Adipocyte (in vitro differentiated cells): ENCODE measurements at regions not wholly inside any gene's neighbourhood (a gene's known extent, or its start where the extent isn't known, plus 50 kb on each side); places are given as distances from the start of the nearest gene placed in this dataset.
A peak's percentile ranks its signal among the peaks of the same experiment; 100 is the strongest.
"Not testable (repeated sequence)": the region's sequence is repeated elsewhere in the genome, so short reads cannot be mapped to it uniquely, and the experiment has no call there.

Experiments
- DNase-seq: peaks from one replicate; pipeline ENCODE4 v3.0.0-alpha.2; 2015; ENCODE audit warnings: low read depth
- H3K27me3 ChIP-seq: replicated peaks from 2 replicates; pipeline ENCODE4 v1.7.0; 2013; ENCODE audit warnings: mild to moderate bottlenecking, low read length, moderate library complexity; ENCODE audit not compliant: control insufficient read depth, insufficient read depth
- H3K36me3 ChIP-seq: 2 replicates; pipeline ENCODE4 v1.7.0; 2013; ENCODE audit warnings: low read length, mild to moderate bottlenecking, moderate library complexity; ENCODE audit not compliant: control insufficient read depth, insufficient read depth, severe bottlenecking
- H3K4me1 ChIP-seq: 2 replicates; pipeline ENCODE4 v1.7.0; 2013; ENCODE audit warnings: mild to moderate bottlenecking, low read length, moderate library complexity; ENCODE audit not compliant: control insufficient read depth, insufficient read depth
- H3K4me3 ChIP-seq: 2 replicates; pipeline ENCODE4 v1.7.0; 2013; ENCODE audit warnings: mild to moderate bottlenecking, low read length, moderate library complexity
- H3K9ac ChIP-seq: 2 replicates; pipeline ENCODE4 v1.7.0; 2013; ENCODE audit warnings: mild to moderate bottlenecking, low read length, moderate library complexity
- H3K9me3 ChIP-seq: 2 replicates; pipeline ENCODE4 v1.7.0; 2013; ENCODE audit warnings: mild to moderate bottlenecking, low read length, moderate library complexity; ENCODE audit not compliant: control insufficient read depth

DNA sequence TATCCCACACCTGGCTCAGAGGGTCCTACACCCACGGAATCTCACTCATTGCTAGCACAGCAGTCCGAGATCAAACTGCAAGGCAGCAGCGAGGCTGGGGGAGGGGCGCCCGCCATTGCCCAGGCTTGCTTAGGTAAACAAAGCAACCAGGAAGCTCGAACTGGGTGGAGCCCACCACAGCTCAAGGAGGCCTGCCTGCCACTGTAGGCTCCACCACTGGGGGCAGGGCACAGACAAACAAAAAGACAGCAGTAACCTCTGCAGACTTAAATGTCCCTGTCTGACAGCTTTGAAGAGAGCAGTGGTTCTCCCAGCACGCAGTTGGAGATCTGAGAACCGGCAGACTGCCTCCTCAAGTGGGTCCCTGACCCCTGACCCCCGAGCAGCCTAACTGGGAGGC is 850.7 kb downstream of the EPHA3 start:
- not testable (repeated sequence) for DNase-seq, H3K36me3 ChIP-seq, H3K9ac ChIP-seq, H3K27me3 ChIP-seq, H3K4me1 ChIP-seq, H3K4me3 ChIP-seq, H3K9me3 ChIP-seq

- H3K36me3 ChIP-seq: no peaks in the 10 kb centered on the region
- H3K4me1 ChIP-seq: peaks cover 12% of the 10 kb centered on the region
- H3K27me3 ChIP-seq: no peaks in the 10 kb centered on the region
- peak overlapping the region; percentile 2 for H3K4me3 ChIP-seq
- peak overlapping the region; percentile 80 for H3K9ac ChIP-seq
- DNase-seq: peak; percentile 68
- H3K9me3 ChIP-seq: peaks cover 5% of the 10 kb centered on the region
Measured at GRCh38 chr3:89964347-89964746, 856.9 kb downstream of the EPHA3 start.

GRCh38 chr3:89966877-89967665 is 859.6 kb downstream of the EPHA3 start:
- Histone ChIP-seq H3K4me1 (peaks cover 12% of the 10 kb centered on the region), H3K36me3 (no peaks in the 10 kb centered on the region), H3K9ac (no peak overlapping the region), H3K9me3 (peaks cover 5% of the 10 kb centered on the region), H3K4me3 (no peak overlapping the region), H3K27me3 (no peaks in the 10 kb centered on the region)
- DNase-seq: no peak

DNA sequence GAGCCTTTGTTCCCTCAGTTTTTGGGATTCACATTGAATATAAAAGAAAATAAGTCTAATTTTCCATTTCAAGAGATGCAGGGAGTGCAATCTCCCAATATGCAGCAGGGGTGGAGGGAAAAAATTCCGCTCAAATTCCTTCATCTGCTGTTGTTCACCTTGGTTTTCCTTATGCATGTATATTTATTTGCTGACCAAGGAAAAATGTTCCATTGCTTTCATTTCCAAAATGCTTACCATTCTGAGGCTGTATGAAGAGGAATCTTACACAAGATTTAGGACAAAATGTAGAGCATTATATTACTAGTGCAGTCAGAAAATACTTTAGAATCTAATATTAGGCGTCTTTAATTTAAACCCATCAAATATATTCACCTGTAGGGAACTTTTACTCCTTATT is 863.9 kb downstream of the EPHA3 start:
- H3K4me1 ChIP-seq: peaks cover 7% of the 10 kb centered on the region
- peaks cover 5% of the 10 kb centered on the region for H3K9me3 ChIP-seq
- DNase-seq: no peak
- no peaks in the 10 kb centered on the region for H3K36me3 ChIP-seq
- H3K27me3 ChIP-seq: no peaks in the 10 kb centered on the region
- H3K9ac ChIP-seq: no peak overlapping the region
- H3K4me3 ChIP-seq: no peak overlapping the region

- Histone ChIP-seq H3K4me3 (no peak overlapping the region), H3K9me3 (no peaks in the 10 kb centered on the region), H3K4me1 (peaks cover 7% of the 10 kb centered on the region), H3K9ac (no peak overlapping the region), H3K27me3 (no peaks in the 10 kb centered on the region), H3K36me3 (no peaks in the 10 kb centered on the region)
- DNase-seq: no peak
Measured at GRCh38 chr3:89973156-89973555, 865.7 kb downstream of the EPHA3 start.

GRCh38 chr3:89974903-89975519 is 867.6 kb downstream of the EPHA3 start:
- Histone ChIP-seq H3K9me3 (no peaks in the 10 kb centered on the region), H3K4me3 (no peak overlapping the region), H3K9ac (no peak overlapping the region), H3K36me3 (no peaks in the 10 kb centered on the region), H3K4me1 (peaks cover 7% of the 10 kb centered on the region), H3K27me3 (no peaks in the 10 kb centered on the region)
- no peak for DNase-seq

DNA sequence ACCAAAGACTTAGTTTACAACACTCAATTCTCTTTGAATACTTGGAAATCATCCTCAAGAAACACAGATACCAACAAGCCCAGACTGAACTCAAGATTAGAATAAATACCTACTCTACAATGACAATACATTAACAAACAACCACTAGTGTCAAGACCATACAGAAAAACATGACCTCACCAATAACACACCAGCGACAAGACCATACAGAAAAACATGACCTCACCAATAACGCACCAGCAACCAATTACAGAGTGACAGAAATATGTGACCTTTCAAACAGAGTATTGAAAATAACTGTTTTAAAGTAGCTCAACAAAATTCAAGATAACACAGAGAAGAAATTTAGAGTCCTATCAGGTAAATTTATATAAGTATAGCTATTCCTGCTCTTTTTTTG is 876.0 kb downstream of the EPHA3 start:
- Histone ChIP-seq H3K27me3 (no peaks in the 10 kb centered on the region), H3K9me3 (peaks cover 4% of the 10 kb centered on the region), H3K9ac (no peak overlapping the region), H3K36me3 (no peaks in the 10 kb centered on the region), H3K4me1 (no peaks in the 10 kb centered on the region), H3K4me3 (no peak overlapping the region)
- no peak for DNase-seq

DNA sequence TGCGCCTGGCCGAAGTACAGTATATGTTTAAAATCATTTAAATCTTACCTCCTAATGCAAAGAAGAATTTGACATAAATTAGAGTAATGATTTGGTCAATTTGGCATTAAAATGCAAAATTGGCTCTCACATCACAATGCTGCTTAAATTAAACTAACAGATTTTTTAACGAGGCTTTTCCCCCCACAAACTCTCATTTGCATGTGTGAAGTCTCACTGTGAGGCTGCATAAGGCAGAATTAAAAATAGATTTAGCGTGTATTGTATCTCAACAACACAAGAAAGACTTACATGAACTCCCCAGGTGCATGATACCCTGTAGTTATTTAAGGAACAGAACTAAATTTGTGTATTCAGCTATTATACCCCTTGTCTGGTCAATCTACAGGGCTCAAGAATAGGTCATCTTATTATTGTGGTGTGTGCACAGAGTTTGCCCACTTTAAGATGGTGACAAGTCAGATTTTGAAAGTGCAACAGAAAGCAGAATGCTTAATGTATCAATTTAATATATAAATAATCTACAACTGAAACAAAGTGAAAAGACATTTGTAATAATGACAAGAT is 897.9 kb downstream of the EPHA3 start:
- Histone ChIP-seq H3K9me3 (no peaks in the 10 kb centered on the region), H3K9ac (no peak overlapping the region), H3K27me3 (no peaks in the 10 kb centered on the region), H3K4me1 (peaks cover 21% of the 10 kb centered on the region), H3K4me3 (no peak overlapping the region), H3K36me3 (no peaks in the 10 kb centered on the region)
- no peak for DNase-seq

GRCh38 chr3:90007778-90008499 is 900.5 kb downstream of the EPHA3 start:
- no peaks in the 10 kb centered on the region for H3K9me3 ChIP-seq
- peak overlapping the region; percentile 27 for H3K9ac ChIP-seq
- peak; percentile 68 for DNase-seq
- no peaks in the 10 kb centered on the region for H3K27me3 ChIP-seq
- peaks cover 33% of the 10 kb centered on the region for H3K4me1 ChIP-seq
- H3K36me3 ChIP-seq: no peaks in the 10 kb centered on the region
- H3K4me3 ChIP-seq: peak overlapping the region; percentile 3

- no peaks in the 10 kb centered on the region for H3K27me3 ChIP-seq
- H3K4me1 ChIP-seq: peaks cover 39% of the 10 kb centered on the region
- H3K9me3 ChIP-seq: no peaks in the 10 kb centered on the region
- peak; percentile 79 for DNase-seq
- peak overlapping the region; percentile 29 for H3K4me3 ChIP-seq
- no peaks in the 10 kb centered on the region for H3K36me3 ChIP-seq
- peak overlapping the region; percentile 69 for H3K9ac ChIP-seq
Measured at GRCh38 chr3:90010341-90010740, 902.9 kb downstream of the EPHA3 start.

- Histone ChIP-seq H3K4me1 (peaks cover 46% of the 10 kb centered on the region), H3K27me3 (no peaks in the 10 kb centered on the region), H3K9me3 (no peaks in the 10 kb centered on the region), H3K9ac (peak overlapping the region; percentile 69), H3K4me3 (no peak overlapping the region), H3K36me3 (no peaks in the 10 kb centered on the region)
- peak; percentile 23 for DNase-seq
Measured at GRCh38 chr3:90011131-90011530, 903.7 kb downstream of the EPHA3 start.
